Inflammatory macrophage treated with lipopolysaccharide for 4 hours (primary cell): ENCODE measurements at regions not wholly inside any gene's neighbourhood (a gene's known extent, or its start where the extent isn't known, plus 50 kb on each side); places are given as distances from the start of the nearest gene placed in this dataset.

Experiments used
- DNase-seq: peaks from one replicate; pipeline ENCODE4 v3.0.0-alpha.2; 2020

- no peak for DNase-seq
Observed at GRCh38 chr21:18460979-18461378, 57.4 kb upstream of the TMPRSS15 start.

- no peak for DNase-seq
Observed at GRCh38 chr21:18461743-18462142, 58.2 kb upstream of the TMPRSS15 start.

- DNase-seq, result no peak
Observed at GRCh38 chr21:18467715-18468114, 64.1 kb upstream of the TMPRSS15 start.

GRCh38 chr21:18468790-18469189 is 65.2 kb upstream of the TMPRSS15 start:
- no peak for DNase-seq

- no peak for DNase-seq
Observed at GRCh38 chr21:18476639-18477038, 73.1 kb upstream of the TMPRSS15 start.

- DNase-seq, result no peak
Observed at GRCh38 chr21:18477043-18477442, 73.5 kb upstream of the TMPRSS15 start.

- DNase-seq, result no peak
Observed at GRCh38 chr21:18478513-18478912, 74.9 kb upstream of the TMPRSS15 start.

GRCh38 chr21:18488252-18488651 is 84.7 kb upstream of the TMPRSS15 start:
- no peak for DNase-seq

GRCh38 chr21:18493422-18493821 is 89.8 kb upstream of the TMPRSS15 start:
- no peak for DNase-seq

- DNase-seq, result no peak
Observed at GRCh38 chr21:18495523-18495922, 91.9 kb upstream of the TMPRSS15 start.

- DNase-seq, result no peak
Observed at GRCh38 chr21:18498431-18498830, 94.8 kb upstream of the TMPRSS15 start.

- DNase-seq, result peak; percentile 44
Observed at GRCh38 chr21:18499761-18500376, 96.3 kb upstream of the TMPRSS15 start.

- no peak for DNase-seq
Observed at GRCh38 chr21:18518054-18518481, 114.5 kb upstream of the TMPRSS15 start.

- no peak for DNase-seq
Observed at GRCh38 chr21:18521204-18521603, 117.6 kb upstream of the TMPRSS15 start.

GRCh38 chr21:18522181-18522972 is 118.8 kb upstream of the TMPRSS15 start:
- DNase-seq, result no peak

- no peak for DNase-seq
Observed at GRCh38 chr21:18524097-18524880, 120.7 kb upstream of the TMPRSS15 start.

- no peak for DNase-seq
Observed at GRCh38 chr21:18529254-18529653, 125.7 kb upstream of the TMPRSS15 start.

- no peak for DNase-seq
Observed at GRCh38 chr21:18542081-18542480, 138.5 kb upstream of the TMPRSS15 start.

GRCh38 chr21:18545908-18546307 is 142.3 kb upstream of the TMPRSS15 start:
- no peak for DNase-seq

- no peak for DNase-seq
Observed at GRCh38 chr21:18547347-18547746, 143.8 kb upstream of the TMPRSS15 start.

- DNase-seq, result no peak
Observed at GRCh38 chr21:18548249-18548648, 144.7 kb upstream of the TMPRSS15 start.

- DNase-seq, result no peak
Observed at GRCh38 chr21:18549214-18549905, 145.8 kb upstream of the TMPRSS15 start.

- no peak for DNase-seq
Observed at GRCh38 chr21:18550361-18550760, 146.8 kb upstream of the TMPRSS15 start.
